22Rv1 (cell line): ENCODE measurements at regions not wholly inside any gene's neighbourhood (a gene's known extent, or its start where the extent isn't known, plus 50 kb on each side); places are given as distances from the start of the nearest gene placed in this dataset.

ENCODE experiments used
- CTCF ChIP-seq: fragments of 450-650 bp; IDR thresholded peaks from 2 replicates; pipeline ENCODE4 v1.5.1; 2017; ENCODE audit warnings: mild to moderate bottlenecking
- ZFX ChIP-seq: fragments of 450-650 bp; IDR thresholded peaks from 2 replicates; pipeline ENCODE4 v1.6.1; 2017; ENCODE audit warnings: antibody characterized with exemption, borderline replicate concordance

GRCh38 chr3:110178965-110179364 lies 841.6 kb upstream of the DPPA4 start:
- TF ChIP-seq CTCF: no peak
- TF ChIP-seq ZFX: no peak
